ENCODE measurements at regions not wholly inside any gene's neighbourhood (a gene's known extent, or its start where the extent isn't known, plus 50 kb on each side); places are given as distances from the start of the nearest gene placed in this dataset.
"Not testable (repeated sequence)": the region's sequence is repeated elsewhere in the genome, so short reads cannot be mapped to it uniquely, and the experiment has no call there.

GRCh38 chr17:53330756-53331155 lies 492.0 kb upstream of the KIF2B start:
- no peak for DNase-seq (ENCODE audit: low read depth)

- DNase-seq (ENCODE audit: low read depth), result no peak
Measured at GRCh38 chr17:53321651-53322050, 501.1 kb upstream of the KIF2B start.

GRCh38 chr17:53319947-53320346 lies 502.8 kb upstream of the KIF2B start:
- DNase-seq (ENCODE audit: low read depth), result no peak

GRCh38 chr17:53316988-53317387 lies 505.7 kb upstream of the KIF2B start:
- DNase-seq (ENCODE audit: low read depth), result no peak

GRCh38 chr17:53316073-53316472 lies 506.7 kb upstream of the KIF2B start:
- DNase-seq (ENCODE audit: low read depth), result no peak

GRCh38 chr17:53314521-53314920 lies 508.2 kb upstream of the KIF2B start:
- DNase-seq (ENCODE audit: low read depth), result no peak

GRCh38 chr17:53313746-53314145 lies 509.0 kb upstream of the KIF2B start:
- no peak for DNase-seq (ENCODE audit: low read depth)

- no peak for DNase-seq (ENCODE audit: low read depth)
Measured at GRCh38 chr17:53278466-53278865, 544.3 kb upstream of the KIF2B start.

GRCh38 chr17:53273126-53273525 lies 549.6 kb upstream of the KIF2B start:
- no peak for DNase-seq (ENCODE audit: low read depth)

- DNase-seq (ENCODE audit: low read depth), result no peak
Measured at GRCh38 chr17:53270936-53271335, 551.8 kb upstream of the KIF2B start.

- DNase-seq (ENCODE audit: low read depth), result no peak
Measured at GRCh38 chr17:53264730-53265129, 558.0 kb upstream of the KIF2B start.

- no peak for DNase-seq (ENCODE audit: low read depth)
Measured at GRCh38 chr17:53253956-53254597, 568.6 kb upstream of the KIF2B start.

- no peak for DNase-seq (ENCODE audit: low read depth)
Measured at GRCh38 chr17:53249036-53249435, 573.7 kb upstream of the KIF2B start.

GRCh38 chr17:53234138-53234537 lies 588.6 kb upstream of the KIF2B start:
- no peak for DNase-seq (ENCODE audit: low read depth)

GRCh38 chr17:53227514-53227913 lies 595.2 kb upstream of the KIF2B start:
- DNase-seq (ENCODE audit: low read depth), result no peak

GRCh38 chr17:53227111-53227510 lies 595.6 kb upstream of the KIF2B start:
- no peak for DNase-seq (ENCODE audit: low read depth)

GRCh38 chr17:53219821-53220220 lies 602.9 kb upstream of the KIF2B start:
- DNase-seq (ENCODE audit: low read depth), result no peak

GRCh38 chr17:53218723-53219122 lies 604.0 kb upstream of the KIF2B start:
- no peak for DNase-seq (ENCODE audit: low read depth)

GRCh38 chr17:53217311-53217710 lies 605.4 kb upstream of the KIF2B start:
- no peak for DNase-seq (ENCODE audit: low read depth)

GRCh38 chr17:53208935-53209334 lies 613.8 kb upstream of the KIF2B start:
- not testable (repeated sequence) for DNase-seq (ENCODE audit: low read depth)

- no peak for DNase-seq (ENCODE audit: low read depth)
Measured at GRCh38 chr17:53193044-53193443, 629.7 kb upstream of the KIF2B start.

GRCh38 chr17:53191878-53192277 lies 630.8 kb upstream of the KIF2B start:
- DNase-seq (ENCODE audit: low read depth), result no peak

- no peak for DNase-seq (ENCODE audit: low read depth)
Measured at GRCh38 chr17:53186001-53186400, 636.7 kb upstream of the KIF2B start.

- no peak for DNase-seq (ENCODE audit: low read depth)
Measured at GRCh38 chr17:53176629-53177028, 646.1 kb upstream of the KIF2B start.

GRCh38 chr17:53168413-53168812 lies 654.3 kb upstream of the KIF2B start:
- DNase-seq (ENCODE audit: low read depth), result no peak

Data from fibroblast of gingiva (primary cell).